ENCODE measurements at regions not wholly inside any gene's neighbourhood (a gene's known extent, or its start where the extent isn't known, plus 50 kb on each side); places are given as distances from the start of the nearest gene placed in this dataset.

- no peak for DNase-seq (ENCODE audit: low read depth)
Observed at GRCh38 chr6:45830441-45831139, 185.1 kb downstream of the CLIC5 start.

- DNase-seq (ENCODE audit: low read depth) = no peak
Observed at GRCh38 chr6:45829873-45830272, 185.8 kb downstream of the CLIC5 start.

GRCh38 chr6:45827952-45828530 is 187.6 kb downstream of the CLIC5 start:
- no peak for DNase-seq (ENCODE audit: low read depth)

- DNase-seq (ENCODE audit: low read depth) = no peak
Observed at GRCh38 chr6:45822873-45823272, 192.8 kb downstream of the CLIC5 start.

GRCh38 chr6:45822246-45822812 is 193.3 kb downstream of the CLIC5 start:
- DNase-seq (ENCODE audit: low read depth) = no peak

- no peak for DNase-seq (ENCODE audit: low read depth)
Observed at GRCh38 chr6:45818655-45819054, 197.0 kb downstream of the CLIC5 start.

- no peak for DNase-seq (ENCODE audit: low read depth)
Observed at GRCh38 chr6:45816674-45817297, 198.9 kb downstream of the CLIC5 start.

GRCh38 chr6:45815466-45816125 is 200.1 kb downstream of the CLIC5 start:
- no peak for DNase-seq (ENCODE audit: low read depth)

GRCh38 chr6:45814772-45815171 is 200.9 kb downstream of the CLIC5 start:
- DNase-seq (ENCODE audit: low read depth) = no peak

GRCh38 chr6:45813943-45814342 is 201.7 kb downstream of the CLIC5 start:
- no peak for DNase-seq (ENCODE audit: low read depth)

- DNase-seq (ENCODE audit: low read depth) = no peak
Observed at GRCh38 chr6:45812922-45813321, 202.7 kb downstream of the CLIC5 start.

GRCh38 chr6:45808917-45809316 is 206.7 kb downstream of the CLIC5 start:
- no peak for DNase-seq (ENCODE audit: low read depth)

GRCh38 chr6:45808042-45808645 is 207.5 kb downstream of the CLIC5 start:
- DNase-seq (ENCODE audit: low read depth) = no peak

GRCh38 chr6:45807311-45808041 is 208.2 kb downstream of the CLIC5 start:
- no peak for DNase-seq (ENCODE audit: low read depth)

- DNase-seq (ENCODE audit: low read depth) = no peak
Observed at GRCh38 chr6:45806172-45806571, 209.5 kb downstream of the CLIC5 start.

- DNase-seq (ENCODE audit: low read depth) = no peak
Observed at GRCh38 chr6:45803071-45803470, 212.6 kb downstream of the CLIC5 start.

- DNase-seq (ENCODE audit: low read depth) = no peak
Observed at GRCh38 chr6:45801471-45802289, 214.0 kb downstream of the CLIC5 start.

- no peak for DNase-seq (ENCODE audit: low read depth)
Observed at GRCh38 chr6:45800911-45801310, 214.7 kb downstream of the CLIC5 start.

GRCh38 chr6:45795678-45796077 is 220.0 kb downstream of the CLIC5 start:
- DNase-seq (ENCODE audit: low read depth) = no peak

GRCh38 chr6:45794465-45794864 is 221.2 kb downstream of the CLIC5 start:
- DNase-seq (ENCODE audit: low read depth) = no peak

All from activated gamma-delta T cell treated with anti-CD3 and anti-CD28 coated beads, Interleukin-2, amount 50 U/mL, for 16 hours (primary cell).